Inflammatory macrophage (primary cell): ENCODE measurements at regions not wholly inside any gene's neighbourhood (a gene's known extent, or its start where the extent isn't known, plus 50 kb on each side); places are given as distances from the start of the nearest gene placed in this dataset.

ENCODE experiments used
- DNase-seq, 2 donors: peaks; one replicate each; pipeline ENCODE4 v3.0.0-alpha.2; 2020 to 2022

DNA sequence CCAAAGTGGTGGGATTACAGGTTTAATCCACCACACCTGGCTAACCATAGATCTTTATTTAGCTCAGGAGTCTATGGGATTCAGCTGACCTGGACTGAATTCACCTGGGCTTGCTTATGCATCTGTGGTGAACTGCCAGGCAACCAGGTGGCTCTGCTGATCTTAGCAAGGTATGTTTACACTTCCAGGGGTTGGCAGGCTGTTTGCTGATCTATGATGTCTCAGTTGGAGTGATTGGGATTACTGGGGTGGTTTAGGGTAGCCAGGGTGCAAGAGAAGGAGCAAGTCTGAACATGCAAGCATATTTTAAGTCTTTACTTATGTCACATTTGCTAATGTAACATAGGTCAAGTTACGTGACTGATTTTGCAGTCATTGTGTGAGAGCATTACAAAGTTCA, 63.6 kb upstream of the JAK2 start:
- DNase-seq = no peak

DNA sequence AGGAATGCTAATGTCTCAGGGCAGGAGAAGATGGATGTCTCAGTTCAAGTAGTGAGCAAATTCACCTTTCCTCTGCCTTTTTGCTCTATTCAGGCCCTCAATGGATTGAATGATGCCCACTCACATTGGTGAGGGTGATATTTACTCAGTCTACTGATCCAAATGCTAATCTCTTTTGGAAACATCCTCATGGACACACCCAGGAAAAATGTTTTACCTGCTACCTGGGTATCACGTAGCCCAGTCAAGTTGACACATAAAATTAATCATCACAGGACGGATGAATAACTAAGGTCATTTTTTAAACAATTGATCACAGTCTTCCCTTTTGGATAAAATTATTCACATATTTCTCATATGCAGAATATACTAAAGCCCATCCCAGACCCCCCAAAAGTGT, 63.0 kb upstream of the JAK2 start:
- DNase-seq = no peak

GRCh38 chr9:4922730-4923129, 62.3 kb upstream of the JAK2 start:
- no peak for DNase-seq

DNA sequence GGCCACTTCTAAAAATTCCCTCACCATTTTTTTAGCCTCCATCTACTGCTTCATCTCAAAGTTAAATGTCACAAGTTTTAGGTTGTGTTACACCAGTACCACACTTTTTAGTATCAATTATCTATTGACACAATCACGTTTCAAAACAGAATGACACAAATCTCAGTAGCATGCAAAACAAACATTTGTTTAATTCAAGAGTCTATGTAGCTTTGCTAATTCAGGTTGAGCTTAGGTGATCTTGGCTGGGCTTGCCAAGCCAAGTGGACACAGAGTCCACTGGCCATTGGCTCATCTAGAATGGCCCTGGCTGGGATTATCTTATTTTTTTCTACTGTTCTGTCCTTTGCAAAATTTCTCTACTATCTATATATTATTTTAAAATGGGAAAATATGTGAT, 61.9 kb upstream of the JAK2 start:
- no peak for DNase-seq

DNA sequence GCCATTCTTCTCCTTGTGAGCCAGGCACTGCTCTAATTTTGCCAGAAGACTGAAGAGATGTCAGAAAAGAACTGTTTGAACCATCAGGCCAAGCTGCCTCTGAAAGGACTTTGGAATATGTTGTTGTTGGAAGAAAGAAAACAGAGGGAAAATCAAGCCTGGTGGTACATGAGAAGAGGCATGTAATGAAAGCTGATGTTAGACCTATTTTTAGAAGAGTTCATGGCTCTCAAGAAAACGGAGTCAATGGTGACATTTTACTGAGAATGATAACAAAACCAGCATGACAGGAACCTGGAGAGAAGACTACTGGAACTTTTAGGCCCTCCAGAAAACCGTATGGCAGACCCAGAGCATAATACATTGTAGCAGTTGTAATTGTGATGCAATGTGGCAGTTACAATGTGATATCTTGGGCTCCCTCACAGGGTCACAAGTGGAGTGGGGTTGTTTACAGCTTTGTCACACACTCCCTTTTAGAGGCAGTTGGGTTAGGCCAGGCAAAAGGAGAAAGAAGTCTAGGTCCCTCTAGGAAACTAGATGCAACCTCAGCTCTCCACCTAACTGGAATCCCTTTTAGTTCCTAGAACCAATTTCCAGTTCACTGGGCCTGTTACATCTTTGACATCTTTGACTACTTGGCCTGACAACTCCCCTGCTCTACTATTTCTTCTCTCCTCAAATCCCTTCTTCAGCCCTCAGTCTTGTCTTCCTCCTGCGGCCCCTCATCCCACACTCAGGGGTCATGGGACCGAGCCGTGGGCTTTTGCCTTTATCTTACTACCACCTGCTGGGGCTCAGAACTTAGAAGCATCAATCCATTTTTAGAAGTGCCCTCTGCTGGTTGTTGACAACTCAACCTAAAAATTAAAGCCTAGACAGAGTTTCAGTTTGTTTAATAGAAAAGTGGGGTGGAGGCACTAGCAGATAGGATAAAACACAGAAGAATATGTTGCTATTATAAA, 61.2 kb upstream of the JAK2 start:
- peak; percentile 24 to 41 for DNase-seq

DNA sequence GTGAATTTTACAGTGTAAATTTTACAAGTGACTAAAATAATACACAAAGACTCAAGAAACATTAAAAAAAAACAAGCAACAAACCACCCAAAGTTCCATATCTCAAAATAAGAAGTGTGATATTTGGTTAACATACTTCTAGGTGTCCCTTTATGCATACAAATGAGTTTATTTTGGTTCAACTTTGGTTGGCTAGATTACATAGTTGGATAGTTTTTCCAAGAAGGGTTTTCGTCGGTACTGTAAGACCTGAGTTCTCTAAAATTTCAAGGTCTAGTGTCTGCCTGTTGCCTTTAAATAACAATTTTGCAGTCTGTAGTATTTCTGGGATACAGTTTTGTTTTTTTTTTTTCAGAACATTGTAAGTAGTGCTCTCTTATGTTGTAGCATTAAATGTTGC, 58.8 kb upstream of the JAK2 start:
- no peak for DNase-seq

- no peak for DNase-seq
These were observed 58.0 kb upstream of the JAK2 start for GRCh38 chr9:4927043-4927471.

- DNase-seq = no peak
These were observed 57.4 kb upstream of the JAK2 start for GRCh38 chr9:4927701-4928100.

DNA sequence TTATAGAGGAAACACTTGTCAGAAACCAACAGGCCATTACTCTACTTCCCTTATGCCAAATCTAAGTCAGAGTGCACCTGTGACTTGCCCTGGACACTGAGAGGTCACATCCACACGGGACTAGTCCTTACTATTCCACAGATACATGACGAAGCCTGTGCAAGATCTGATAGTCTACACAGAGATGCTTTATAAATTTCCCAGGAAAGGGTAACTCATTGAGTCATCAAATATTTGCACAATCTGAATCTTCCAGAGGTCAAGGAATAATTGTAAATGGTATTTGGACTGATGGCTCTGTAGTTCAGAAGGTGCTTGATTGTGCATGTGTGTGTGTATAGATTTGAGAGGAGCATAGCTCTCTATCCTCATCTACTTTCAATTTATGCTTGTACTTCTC, 55.2 kb upstream of the JAK2 start:
- no peak for DNase-seq

GRCh38 chr9:4932681-4933080, 52.4 kb upstream of the JAK2 start:
- DNase-seq = no peak

DNA sequence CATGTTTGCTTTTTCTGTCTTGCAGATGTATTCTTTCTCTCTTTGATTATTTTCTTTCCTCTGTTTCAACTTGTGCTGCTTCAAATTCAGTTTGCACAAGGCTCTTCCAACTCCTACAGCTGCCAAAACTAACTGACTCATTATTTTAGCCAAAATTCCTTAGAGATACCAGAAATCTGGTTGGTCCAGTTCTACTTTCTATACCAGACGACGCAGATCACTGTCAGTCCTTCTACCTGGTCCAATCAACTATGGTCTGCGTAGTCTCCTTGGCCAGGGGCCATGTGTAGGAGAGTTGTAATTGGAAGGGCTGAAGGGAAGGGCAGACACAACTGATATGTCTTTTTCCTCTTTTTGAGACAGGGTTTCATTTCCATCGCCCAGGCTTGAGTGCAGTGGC, 51.9 kb upstream of the JAK2 start:
- DNase-seq = no peak

- no peak for DNase-seq
These were observed 51.2 kb upstream of the JAK2 start for GRCh38 chr9:4933861-4934260.

DNA sequence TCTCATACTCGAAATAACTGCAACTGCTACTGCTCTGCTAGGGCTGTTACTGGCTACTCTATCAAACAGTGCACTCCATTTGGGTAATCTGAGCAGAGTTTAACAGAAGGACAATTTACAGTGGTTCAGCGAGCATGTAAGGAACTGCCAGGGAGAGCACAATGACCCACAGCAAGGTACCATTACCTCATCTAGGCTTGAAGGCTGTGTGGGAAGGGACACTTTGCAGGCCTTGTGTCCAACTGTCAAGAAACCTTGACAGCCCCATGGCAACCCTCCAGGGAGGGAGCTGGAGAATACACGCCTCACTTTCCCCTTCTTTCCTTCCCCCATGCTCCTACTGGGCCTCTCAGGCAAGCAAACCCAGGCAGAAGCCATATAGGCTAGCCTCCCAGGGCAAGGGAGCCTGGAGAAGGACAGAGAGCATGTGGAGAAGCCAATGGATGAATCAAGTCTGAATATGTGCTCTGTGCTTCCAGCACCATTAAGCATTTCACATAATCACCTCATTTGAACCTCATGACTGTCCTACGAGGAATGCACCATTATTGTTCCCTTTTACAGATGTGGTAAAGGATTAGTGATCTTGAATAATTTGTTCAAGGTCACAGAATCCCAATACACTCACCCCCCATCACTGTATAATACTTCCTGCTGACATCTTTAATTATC, 49.9 kb upstream of the JAK2 start:
- DNase-seq = peak in 1 of 2 donors; percentile 7
